HG03469 (cell line): ENCODE measurements at regions not wholly inside any gene's neighbourhood (a gene's known extent, or its start where the extent isn't known, plus 50 kb on each side); places are given as distances from the start of the nearest gene placed in this dataset.
"Not testable (repeated sequence)": the region's sequence is repeated elsewhere in the genome, so short reads cannot be mapped to it uniquely, and the experiment has no call there.

Experiments used
- ATAC-seq: cut with Tn5 transposase; IDR thresholded peaks from one replicate; pipeline ENCODE4 v1.9.1; 2021; ENCODE audit warnings: mild to moderate bottlenecking, moderate library complexity, moderate number of reproducible peaks; ENCODE audit not compliant: unreplicated experiment

- not testable (repeated sequence) for ATAC-seq
These were observed 68.7 kb downstream of the PRKAB2 start for GRCh38 chr1:147103416-147104155.

GRCh38 chr1:147099192-147099591, 73.1 kb downstream of the PRKAB2 start:
- ATAC-seq = no peak

GRCh38 chr1:147098338-147098973, 73.8 kb downstream of the PRKAB2 start:
- ATAC-seq = not testable (repeated sequence)

DNA sequence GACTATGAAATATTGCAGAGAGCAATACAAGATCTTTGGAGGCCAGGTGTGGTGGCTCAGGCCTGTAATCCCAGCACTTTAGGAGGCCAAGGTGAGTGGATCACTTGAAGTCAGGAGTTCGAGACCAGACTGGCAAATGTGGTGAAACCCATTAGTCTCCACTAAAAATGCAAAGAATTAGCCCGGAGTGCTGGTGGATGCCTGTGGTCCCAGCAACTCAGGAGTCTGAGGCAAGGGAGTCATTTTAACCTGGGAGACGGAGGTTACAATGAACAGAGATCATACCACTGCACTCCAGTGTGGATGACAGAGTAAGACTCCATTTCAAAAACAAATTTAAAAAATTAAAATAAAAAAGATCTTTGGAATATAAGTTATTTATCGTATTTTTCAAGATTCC, 76.6 kb downstream of the PRKAB2 start:
- no peak for ATAC-seq

DNA sequence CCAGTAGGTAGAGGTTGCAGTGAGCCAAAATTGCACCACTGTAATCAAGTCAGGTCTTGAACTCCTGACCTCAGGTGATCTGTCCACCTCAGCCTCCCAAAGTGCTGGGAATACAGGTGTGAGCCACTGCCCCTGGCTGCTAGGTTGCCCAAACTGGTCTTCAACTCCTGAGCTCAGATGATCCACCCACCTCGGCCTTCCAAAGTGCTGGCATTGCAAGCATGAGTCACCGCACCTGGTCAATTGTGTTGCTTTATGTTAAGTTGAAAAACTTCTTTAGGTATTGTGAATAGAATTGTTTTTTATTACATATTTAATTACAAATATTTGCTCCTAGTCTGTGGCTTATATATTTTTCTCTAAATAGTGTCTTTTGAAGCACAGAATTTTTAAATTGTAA, 80.5 kb downstream of the PRKAB2 start:
- ATAC-seq = no peak

DNA sequence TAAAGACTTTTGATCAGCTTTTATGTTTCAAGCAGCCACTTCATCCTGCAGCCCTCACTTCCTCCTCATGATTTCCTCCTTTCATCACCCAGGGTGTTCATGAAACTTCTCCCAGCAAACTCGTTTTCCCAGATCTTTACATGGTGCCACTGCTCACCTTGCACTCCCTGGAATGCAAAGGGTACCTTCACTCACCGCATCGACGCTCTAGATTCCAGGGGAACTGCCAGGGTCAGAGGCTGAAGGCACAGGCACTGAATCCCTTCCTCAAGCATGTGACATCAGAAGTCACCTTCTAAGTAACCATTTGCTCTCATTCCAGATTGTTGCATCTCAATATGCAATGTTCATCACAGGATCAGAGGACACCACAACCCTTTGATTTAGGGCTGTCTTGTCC, 82.8 kb downstream of the PRKAB2 start:
- ATAC-seq = no peak

- no peak for ATAC-seq
These were observed 86.1 kb downstream of the PRKAB2 start for GRCh38 chr1:147086129-147086528.

DNA sequence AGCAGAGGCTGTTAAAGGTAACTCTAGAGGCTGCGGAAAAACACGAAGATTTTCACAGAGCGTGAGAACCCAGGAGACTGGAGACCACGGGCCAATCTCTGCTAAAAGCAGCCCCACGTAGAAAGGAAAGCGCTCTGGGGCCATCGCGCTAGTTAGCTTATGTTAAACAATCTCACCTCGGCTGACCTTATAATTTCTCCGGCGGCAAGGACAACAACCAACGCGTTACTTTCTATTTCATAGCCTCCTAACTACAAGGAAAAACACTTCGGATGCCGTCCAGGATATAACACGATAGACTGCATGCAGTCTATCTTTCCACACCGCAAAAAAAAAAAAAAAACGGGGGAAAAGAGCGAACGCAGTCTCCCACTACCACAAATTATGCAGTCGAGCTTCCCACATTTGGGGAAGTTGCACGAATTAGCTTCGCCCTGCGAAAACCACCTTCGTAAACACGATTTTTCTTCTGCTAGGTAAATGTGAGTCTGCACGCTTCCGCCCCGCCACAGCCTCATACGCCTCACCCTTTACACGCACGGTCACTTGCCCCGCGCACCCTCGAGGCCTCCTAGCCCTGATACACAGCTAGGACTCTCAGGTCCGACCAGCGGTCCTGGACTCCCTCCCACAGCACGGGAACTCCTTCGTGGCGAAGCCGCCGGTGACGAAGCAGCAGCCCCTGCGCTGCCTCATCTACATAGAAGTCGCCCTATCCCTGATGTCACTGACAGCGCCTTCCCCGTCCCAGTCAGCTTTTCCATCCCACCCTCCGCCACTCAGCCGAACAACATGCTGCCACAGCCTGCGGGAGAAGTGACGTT, 87.8 kb downstream of the PRKAB2 start:
- ATAC-seq = no peak

- ATAC-seq = no peak
These were observed 88.4 kb downstream of the PRKAB2 start for GRCh38 chr1:147083919-147084272.

GRCh38 chr1:147080671-147081394, 91.4 kb downstream of the PRKAB2 start:
- no peak for ATAC-seq

GRCh38 chr1:147080006-147080661, 92.1 kb downstream of the PRKAB2 start:
- ATAC-seq = no peak

DNA sequence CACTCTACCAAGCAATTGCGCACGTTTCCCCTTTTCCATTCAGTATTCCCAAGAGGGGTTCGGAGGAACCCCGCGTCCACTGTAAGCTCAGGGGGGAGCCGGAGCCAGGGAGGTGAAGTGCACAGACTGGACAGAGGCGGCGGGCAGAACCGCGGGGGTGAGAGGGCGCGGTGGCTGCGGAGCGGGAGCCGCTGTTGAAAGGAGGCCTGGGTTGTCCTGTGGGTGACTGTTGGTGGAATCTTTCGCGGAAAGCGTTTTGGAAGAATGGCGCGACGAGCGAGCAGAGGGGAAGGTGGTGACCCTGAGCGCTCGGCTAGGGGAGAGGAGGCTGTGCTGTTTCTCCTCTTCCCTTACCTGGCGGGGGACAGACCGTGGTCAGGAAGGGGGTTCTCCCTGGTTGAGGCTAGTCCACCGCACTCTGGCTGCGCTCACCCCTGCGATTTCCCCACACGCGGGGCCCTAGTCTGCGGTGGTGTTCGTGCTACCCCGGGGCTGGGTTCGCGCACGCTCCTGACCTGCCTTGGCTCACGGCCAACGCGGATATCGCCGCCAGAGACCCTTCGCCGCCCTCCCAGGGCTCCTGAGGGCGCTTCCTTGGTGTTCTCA, 92.8 kb downstream of the PRKAB2 start:
- ATAC-seq = no peak

DNA sequence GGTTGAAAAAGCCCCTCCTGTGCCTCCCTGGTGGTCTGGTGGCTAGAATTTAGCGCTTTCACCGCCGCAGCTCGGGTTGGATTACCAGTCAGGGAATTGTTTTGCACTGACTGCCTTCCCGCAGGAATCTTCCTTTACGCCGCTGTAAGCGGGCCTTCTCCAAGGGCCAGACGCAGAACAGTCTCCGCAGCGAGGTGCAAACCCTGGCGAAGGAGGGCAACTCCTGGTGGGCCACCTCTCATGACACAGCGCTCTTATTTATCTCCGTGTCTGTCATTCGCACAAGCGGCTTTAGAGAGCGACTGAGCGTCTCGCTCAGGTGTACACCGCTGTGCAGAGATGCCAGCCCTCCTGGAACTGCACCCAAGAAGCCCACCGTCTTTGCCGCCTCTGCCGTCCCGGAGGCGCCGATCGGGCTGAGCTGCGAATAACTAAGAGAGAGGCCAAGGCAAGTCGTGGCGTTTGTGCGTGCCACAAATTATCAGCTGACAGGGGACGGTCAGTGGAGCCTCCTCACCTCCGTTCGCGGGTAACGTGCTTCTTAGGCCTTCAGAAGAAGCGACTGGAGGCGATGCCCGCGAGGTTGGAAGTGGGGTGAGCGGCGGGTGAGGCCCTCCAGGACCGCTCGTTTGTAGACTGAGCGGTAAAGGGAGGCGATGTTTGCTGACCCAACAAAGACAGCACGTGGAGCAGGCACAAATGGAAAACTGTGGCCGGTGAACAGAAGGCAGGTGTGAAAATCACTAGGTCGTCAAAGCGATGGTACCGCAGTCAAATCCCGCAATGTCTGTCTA, 93.5 kb downstream of the PRKAB2 start:
- ATAC-seq = no peak

- no peak for ATAC-seq
These were observed 94.2 kb downstream of the PRKAB2 start for GRCh38 chr1:147077936-147078605.

DNA sequence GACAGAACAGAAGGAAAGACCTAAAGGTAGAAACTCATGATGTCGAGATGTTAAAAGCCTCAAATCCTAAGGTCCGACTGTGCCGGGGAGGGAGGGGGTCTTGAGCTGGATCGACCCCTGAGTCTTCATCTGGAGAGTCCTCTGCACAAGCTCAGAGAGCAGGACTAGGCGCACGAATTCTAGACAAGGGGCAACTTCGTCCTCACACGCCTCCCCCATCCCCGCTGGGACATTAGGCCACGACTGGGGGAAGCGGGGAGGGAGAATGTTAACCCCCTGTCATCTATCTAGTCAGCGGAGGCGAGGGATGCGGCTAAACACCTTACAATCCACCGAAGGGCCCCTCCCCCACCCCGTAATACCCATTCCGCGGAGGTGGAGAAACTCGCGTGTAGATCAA, 94.7 kb downstream of the PRKAB2 start:
- ATAC-seq = no peak

GRCh38 chr1:147077081-147077480, 95.2 kb downstream of the PRKAB2 start:
- no peak for ATAC-seq

- ATAC-seq = no peak
These were observed 95.8 kb downstream of the PRKAB2 start for GRCh38 chr1:147076442-147076841.

DNA sequence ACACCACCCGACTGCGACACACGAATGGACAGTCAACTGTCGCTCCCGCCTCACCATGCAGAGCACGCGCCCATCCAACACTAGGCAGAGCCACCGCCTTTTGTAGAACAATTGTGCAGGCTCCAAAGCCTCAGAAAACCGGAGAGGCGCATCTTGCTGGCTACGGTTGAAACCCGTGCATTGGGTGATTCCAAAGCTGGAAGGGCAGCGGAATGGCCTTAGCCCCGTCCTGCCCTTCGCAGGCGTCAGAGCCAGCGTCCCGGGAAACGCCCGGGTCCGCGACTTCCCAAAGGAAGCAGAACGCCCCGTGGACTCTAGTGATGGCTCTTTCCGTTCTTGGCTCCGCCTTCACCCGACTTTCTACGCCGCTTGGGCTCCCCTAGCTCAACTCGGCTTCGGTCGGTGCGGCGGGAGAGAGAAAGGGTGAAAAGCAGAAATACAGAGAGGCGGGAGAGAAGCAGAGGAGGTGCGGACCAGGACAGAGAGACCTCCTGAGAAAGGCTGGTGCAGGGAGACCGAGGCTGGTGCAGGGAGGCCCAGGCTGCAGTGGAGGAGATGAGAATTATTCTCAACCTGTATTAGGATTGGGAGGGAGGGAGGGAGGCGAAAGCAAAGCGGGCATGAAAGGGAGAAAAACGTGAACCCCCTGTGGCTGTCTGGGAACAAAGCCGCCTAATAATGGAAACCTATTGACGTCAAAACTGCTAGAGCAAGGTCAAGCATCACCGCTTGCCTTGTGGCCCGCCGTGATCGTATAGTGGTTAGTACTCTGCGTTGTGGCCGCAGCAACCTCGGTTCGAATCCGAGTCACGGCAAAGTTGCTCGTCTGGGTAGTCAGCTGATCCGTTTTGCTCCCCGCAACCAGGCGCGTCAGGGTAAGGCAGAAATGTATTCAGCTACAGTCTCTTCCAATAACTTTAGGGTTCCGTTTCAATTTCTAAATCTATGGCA, 99.5 kb downstream of the PRKAB2 start:
- no peak for ATAC-seq
